Activated T-helper 2 cell treated with anti-CD3 and anti-CD28 coated beads, Interferon-gamma antibody, Interleukin-2, Interleukin-4, amounts not matched to agents 10 μg/mL and 5 μg/mL and 100 μg/mL, durations not matched to agents 14 hours and 24 hours and 36 hours (primary cell): ENCODE measurements at regions not wholly inside any gene's neighbourhood (a gene's known extent, or its start where the extent isn't known, plus 50 kb on each side); places are given as distances from the start of the nearest gene placed in this dataset.
A peak's percentile ranks its signal among the peaks of the same experiment; 100 is the strongest.
"Not testable (repeated sequence)": the region's sequence is repeated elsewhere in the genome, so short reads cannot be mapped to it uniquely, and the experiment has no call there.

ENCODE experiments used
- DNase-seq: peaks from one replicate; pipeline ENCODE4 v3.0.0; 2021; ENCODE audit warnings: low spot score
- H3K27ac Mint-ChIP-seq: one replicate; pipeline ENCODE4 v1.8.0; 2021; ENCODE audit warnings: mixed read lengths
- H3K27me3 Mint-ChIP-seq: one replicate; pipeline ENCODE4 v1.8.0; 2021; ENCODE audit warnings: low read depth, mixed read lengths
- H3K36me3 Mint-ChIP-seq: one replicate; pipeline ENCODE4 v1.8.0; 2021; ENCODE audit warnings: low read depth, mixed read lengths
- H3K4me1 Mint-ChIP-seq: one replicate; pipeline ENCODE4 v1.8.0; 2021; ENCODE audit warnings: low read depth, mixed read lengths
- H3K4me3 Mint-ChIP-seq: one replicate; pipeline ENCODE4 v1.8.0; 2021; ENCODE audit warnings: low read depth, mild to moderate bottlenecking, moderate library complexity, mixed read lengths
- H3K9me3 Mint-ChIP-seq: one replicate; pipeline ENCODE4 v1.8.0; 2021; ENCODE audit warnings: mixed read lengths
- intact Hi-C: fragments of 100-400 bp; cut with micrococcal nuclease; formaldehyde crosslinking; loops from one replicate; pipeline ENCODE4 v1.15.1; 2023

DNA sequence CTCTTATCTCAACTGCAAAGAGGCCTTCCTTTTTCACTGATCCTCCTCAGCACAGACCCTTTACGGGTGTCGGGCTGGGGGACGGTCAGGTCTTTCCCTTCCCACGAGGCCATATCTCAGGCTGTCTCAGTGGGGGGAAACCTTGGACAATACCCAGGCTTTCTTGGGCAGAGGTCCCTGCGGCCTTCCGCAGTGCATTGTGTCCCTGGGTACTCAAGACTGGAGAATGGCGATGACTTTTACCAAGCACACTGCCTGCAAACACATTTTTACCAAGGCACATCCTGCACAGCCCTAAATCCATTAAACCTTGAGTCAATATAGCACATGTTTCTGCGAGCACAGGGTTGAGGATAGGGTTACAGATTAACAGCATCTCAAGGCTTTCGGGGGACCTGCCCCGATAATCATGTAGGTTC lies 117.8 kb downstream of the GOSR1 start:
- DNase-seq, intact Hi-C loops, H3K4me1 Mint-ChIP-seq, H3K36me3 Mint-ChIP-seq, H3K27ac Mint-ChIP-seq, H3K4me3 Mint-ChIP-seq, H3K9me3 Mint-ChIP-seq: not testable (repeated sequence)
- H3K27me3 Mint-ChIP-seq = peaks cover 14% of the 10 kb centered on the region

DNA sequence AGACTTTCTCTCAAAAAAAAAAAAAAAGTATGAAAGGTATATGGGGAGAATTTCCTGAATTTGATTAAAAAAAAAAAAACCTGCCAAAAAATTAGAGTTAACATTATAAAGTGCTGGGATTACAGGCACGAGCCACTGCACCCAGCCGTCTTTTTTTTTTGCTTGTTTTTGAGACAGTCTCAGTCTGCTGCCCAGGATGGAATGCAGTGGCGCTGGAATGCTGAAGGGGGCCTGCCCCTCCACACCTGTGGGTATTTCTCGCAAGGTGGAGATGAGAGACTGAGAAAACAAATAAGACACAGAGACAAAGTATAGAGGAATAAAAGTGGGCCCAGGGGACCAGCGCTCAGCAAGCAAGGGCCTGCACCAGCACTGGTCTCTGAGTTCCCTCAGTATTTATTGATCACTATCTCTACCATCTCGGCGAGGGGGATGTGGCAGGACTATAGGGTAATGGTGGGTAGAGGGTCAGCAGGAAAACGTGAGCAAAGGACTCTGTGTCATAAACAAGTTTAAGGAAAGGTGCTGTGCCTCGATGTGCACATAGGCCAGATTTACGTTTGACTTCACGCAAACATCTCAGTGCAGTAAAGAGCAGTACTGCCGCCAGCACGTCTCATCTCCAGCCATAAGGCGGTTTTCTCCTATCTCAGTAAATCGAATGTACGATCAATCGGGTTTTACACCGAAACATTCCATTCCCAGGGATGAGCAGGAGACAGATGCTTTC lies 117.2 kb downstream of the GOSR1 start:
- Mint-ChIP-seq H3K27ac (no peak overlapping the region), H3K4me1 (peaks cover 3% of the 10 kb centered on the region), H3K27me3 (peaks cover 10% of the 10 kb centered on the region), H3K9me3 (peaks cover 3% of the 10 kb centered on the region), H3K36me3 (no peaks in the 10 kb centered on the region), H3K4me3 (no peak overlapping the region)
- DNase-seq = no peak
- intact Hi-C loops = no loop called here

DNA sequence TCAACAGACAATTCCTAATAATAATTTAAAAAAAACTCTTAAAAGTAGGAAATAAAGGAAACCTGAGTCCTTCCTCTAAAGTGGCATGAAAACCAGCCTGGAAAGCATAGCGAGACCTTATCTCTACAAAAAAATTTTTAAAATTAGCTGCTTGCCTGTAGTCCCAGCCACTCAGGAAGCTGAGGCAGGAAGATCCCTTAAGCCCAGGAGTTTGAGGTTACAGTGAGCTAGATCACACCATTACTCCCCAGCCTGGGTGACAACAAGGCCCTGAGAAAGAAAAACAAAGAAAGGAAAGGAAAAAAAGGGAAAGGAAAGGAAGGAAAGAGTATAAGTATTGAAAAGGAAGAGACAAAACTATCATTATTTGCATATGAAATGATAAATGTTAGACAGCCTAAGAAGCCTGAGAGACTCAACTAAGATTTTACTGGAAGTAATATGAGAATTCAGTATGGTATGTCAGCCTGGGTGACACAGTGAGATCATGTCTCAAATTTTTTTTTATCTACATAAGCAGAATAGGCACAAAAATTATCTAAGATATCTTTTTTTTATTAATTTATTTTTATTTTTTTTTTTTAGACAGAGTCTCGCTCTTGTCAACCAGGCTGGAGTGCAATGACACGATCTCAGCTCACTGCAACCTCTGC lies 113.0 kb downstream of the GOSR1 start:
- no peak for DNase-seq
- Mint-ChIP-seq H3K27me3 (peaks cover 1% of the 10 kb centered on the region), H3K9me3 (no peaks in the 10 kb centered on the region), H3K4me1 (peaks cover 7% of the 10 kb centered on the region), H3K36me3 (no peaks in the 10 kb centered on the region), H3K4me3 (no peak overlapping the region), H3K27ac (no peak overlapping the region)
- intact Hi-C loops = no loop called here

DNA sequence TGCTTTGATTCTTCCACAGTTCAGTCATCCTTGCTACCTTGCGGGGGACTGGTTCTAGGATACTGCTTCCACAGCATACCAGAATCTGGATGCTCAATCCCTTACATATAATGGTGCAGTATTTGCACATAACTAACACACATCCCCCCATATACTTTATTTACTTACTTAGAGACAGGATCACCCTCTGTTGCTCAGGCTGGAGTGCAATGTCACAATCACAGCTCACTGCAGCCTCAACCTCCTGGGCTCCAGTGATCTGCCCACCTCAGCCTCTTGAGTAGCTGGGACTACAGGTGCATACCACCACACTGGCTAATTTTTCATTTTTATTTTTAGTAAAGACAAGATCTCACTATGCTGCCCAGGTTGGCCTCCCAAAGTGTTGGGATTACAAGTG lies 112.2 kb downstream of the GOSR1 start:
- no peak for DNase-seq
- intact Hi-C loops = no loop called here
- Mint-ChIP-seq H3K27ac (no peak overlapping the region), H3K27me3 (peaks cover 1% of the 10 kb centered on the region), H3K36me3 (no peaks in the 10 kb centered on the region), H3K9me3 (no peaks in the 10 kb centered on the region), H3K4me1 (peaks cover 7% of the 10 kb centered on the region), H3K4me3 (no peak overlapping the region)

DNA sequence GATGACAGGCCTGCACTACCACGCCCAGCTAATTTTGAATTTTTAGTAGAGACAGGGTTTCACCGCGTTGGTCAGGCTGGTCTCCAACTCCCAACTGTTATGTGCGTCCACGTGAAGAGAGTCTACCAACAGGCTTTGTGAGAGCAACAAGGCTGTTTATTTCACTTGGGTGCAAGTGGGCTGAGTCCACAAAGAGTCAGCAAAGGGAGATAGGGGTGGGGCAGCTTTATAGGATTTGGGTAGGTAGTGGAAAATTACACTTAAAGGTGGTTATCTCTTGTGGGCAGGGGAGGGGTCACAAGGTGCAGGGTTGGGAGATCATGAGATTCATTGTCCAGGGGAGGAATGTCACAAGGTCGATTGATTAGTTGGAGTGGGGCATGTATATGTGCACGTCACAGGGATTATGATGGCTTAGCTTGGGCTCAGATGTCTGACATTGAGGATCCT lies 111.6 kb downstream of the GOSR1 start:
- H3K36me3 Mint-ChIP-seq = no peaks in the 10 kb centered on the region
- H3K27ac Mint-ChIP-seq = no peak overlapping the region

DNA sequence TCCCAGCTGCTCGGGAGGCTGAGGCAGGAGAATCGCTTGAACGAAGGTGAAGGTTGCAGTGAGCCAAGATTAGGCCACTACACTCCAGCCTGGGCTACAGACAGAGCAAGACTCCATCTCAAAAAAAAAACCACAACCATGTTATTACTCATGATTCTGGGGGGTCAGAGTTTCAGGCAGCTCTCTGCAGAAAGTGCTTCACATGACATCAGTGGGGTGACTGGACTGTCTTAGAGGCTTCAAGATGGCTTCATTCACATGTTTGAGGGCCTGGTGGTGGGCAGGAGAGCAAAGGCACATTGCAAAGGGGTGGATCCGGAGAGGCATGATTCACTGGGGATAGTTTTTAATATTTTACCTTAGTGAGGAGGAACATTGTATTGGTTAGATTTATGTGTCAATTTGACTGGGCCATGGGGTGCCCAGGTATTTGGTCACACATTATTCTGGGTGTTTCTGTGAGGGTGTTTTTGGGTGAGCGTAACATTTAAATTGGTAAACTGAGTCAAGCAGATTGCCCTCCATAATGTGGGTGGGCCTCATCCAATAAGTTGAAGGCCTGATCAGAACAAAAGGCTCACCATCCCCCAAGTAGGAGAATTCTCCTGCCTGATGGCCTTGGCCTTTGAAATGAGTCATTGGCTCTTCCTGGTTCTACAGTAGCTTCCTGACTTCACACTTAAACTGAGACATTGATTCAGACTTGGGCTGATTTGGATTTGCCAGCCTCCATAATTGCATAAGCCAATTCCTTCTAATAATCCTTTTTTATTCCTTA lies 109.8 kb downstream of the GOSR1 start:
- H3K4me1 Mint-ChIP-seq = peaks cover 7% of the 10 kb centered on the region
- peaks cover 3% of the 10 kb centered on the region for H3K27me3 Mint-ChIP-seq
- H3K36me3 Mint-ChIP-seq = no peaks in the 10 kb centered on the region
- no peak overlapping the region for H3K4me3 Mint-ChIP-seq
- no peak for DNase-seq
- peak overlapping the region; percentile 30 for H3K27ac Mint-ChIP-seq
- H3K9me3 Mint-ChIP-seq = no peaks in the 10 kb centered on the region
- intact Hi-C loops = no loop called here

More for the DNA sequence above, 111.6 kb downstream of the GOSR1 start:
- intact Hi-C loops = no loop called here
- DNase-seq = no peak
- peaks cover 7% of the 10 kb centered on the region for H3K4me1 Mint-ChIP-seq
- H3K4me3 Mint-ChIP-seq = no peak overlapping the region
- H3K9me3 Mint-ChIP-seq = no peaks in the 10 kb centered on the region
- peaks cover 1% of the 10 kb centered on the region for H3K27me3 Mint-ChIP-seq

DNA sequence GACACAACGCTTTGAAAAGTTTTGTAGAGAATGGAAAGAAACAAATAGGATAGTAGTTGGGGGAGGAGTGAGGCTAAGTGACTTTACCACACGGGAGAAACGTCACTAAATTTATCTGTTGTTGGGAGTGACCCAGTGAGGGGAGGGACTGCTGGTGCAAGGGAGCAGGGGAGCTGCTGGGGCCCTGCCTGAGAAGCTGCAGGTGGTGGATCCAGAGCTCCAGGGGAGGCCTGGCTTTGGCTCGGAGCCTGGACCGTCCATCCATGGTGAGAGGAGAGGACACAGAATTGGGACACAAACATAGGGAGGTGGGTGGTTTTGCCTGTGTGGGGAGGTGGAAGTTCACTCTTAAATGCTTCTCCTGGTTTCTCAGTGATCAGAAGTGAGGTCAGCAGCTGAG lies 107.6 kb downstream of the GOSR1 start:
- no peak overlapping the region for H3K4me3 Mint-ChIP-seq
- H3K36me3 Mint-ChIP-seq = no peaks in the 10 kb centered on the region
- DNase-seq = no peak
- intact Hi-C loops = no loop called here
- peaks cover 7% of the 10 kb centered on the region for H3K4me1 Mint-ChIP-seq
- no peak overlapping the region for H3K27ac Mint-ChIP-seq
- no peaks in the 10 kb centered on the region for H3K9me3 Mint-ChIP-seq
- H3K27me3 Mint-ChIP-seq = peaks cover 5% of the 10 kb centered on the region

DNA sequence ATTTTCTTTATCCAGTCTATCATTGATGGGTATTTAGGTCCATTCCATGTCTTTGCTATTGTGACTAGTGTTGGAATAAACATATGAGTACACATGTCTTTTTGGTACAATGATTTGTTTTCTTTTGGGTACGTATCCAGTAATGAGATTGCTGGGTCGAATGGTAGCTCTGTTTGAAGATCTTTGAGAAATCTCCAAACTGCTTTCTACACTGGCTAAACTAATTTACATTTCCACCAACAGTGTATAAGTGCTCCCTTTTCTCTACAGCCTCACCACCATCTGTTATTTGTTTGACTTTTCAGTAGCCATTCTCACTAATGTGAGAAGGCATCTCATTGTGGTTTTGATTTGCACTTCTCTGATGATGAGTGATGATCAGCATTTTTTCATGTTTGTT lies 103.7 kb downstream of the GOSR1 start:
- no peak overlapping the region for H3K27ac Mint-ChIP-seq
- H3K4me1 Mint-ChIP-seq = no peaks in the 10 kb centered on the region
- H3K4me3 Mint-ChIP-seq = no peak overlapping the region
- DNase-seq = no peak
- intact Hi-C loops = no loop called here
- peaks cover 5% of the 10 kb centered on the region for H3K27me3 Mint-ChIP-seq
- no peaks in the 10 kb centered on the region for H3K9me3 Mint-ChIP-seq
- no peaks in the 10 kb centered on the region for H3K36me3 Mint-ChIP-seq

DNA sequence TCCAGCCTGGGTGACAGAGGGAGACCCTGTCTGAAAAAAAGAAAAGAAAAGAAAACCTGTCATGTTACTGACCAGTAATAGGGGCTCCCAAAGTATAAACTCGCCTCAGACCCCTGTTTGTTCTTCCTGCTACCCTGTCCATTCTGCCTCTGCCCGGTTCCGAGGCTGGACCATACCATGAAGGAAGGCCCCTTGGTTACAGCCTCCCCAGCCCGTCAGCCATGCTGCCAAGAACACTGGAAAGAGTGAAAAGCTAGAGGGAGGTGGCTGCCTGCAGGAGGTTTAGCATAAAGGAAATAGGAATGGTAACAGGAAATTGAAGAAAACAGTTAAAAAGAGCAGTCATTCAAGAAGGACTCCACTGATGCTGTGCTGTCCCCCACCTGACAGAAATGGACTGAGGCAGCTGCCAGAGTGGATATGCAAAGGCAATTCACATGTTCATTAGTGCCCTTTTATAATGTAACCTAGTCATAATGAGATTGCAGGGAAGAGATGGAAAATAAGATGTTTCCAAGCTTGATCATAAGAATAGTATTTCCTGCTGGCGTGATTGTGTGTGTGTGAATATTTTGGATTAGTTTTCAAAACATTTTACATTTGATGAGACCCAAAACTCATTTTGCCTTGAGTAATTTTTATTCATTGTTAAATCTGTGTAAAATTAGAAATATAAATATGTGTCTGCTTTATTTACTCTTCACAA lies 102.6 kb downstream of the GOSR1 start:
- Mint-ChIP-seq H3K27me3 (peaks cover 5% of the 10 kb centered on the region), H3K4me3 (no peak overlapping the region), H3K27ac (no peak overlapping the region), H3K36me3 (no peaks in the 10 kb centered on the region), H3K4me1 (no peaks in the 10 kb centered on the region), H3K9me3 (no peaks in the 10 kb centered on the region)
- DNase-seq = no peak
- intact Hi-C loops = no loop called here

DNA sequence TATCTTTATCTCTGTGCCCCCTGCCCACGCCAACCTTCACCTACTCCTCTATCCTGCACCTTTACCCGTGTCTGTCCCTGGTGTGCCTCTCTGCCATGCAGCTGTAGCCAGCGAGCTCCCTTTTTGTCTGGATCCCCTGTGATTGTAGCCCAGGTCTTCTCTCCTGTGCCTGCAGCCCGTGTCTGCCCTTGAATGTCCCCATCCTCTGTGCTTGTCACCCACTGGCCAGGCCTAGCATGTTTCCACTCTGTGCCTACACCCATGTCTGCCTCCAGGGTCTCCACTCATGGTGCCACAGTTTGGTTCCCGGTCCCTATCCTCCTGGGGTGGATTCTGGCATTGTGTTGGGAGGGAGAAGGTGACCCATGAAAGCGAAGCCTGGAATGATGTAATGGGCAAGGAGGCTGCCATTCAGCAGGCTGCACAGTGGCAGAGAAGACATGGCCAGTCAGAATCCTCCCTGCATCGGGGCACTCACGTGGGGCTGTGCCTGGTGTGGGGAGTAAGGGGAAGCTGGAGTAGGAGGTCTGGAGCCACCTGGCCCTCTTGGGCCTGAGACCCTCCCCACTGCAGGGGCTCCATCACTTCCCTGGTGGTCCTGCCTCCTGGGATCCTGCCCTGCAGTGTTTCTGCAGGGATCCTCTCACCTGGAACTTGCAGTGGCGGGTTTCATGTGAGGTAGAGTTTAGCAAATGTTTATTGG lies 101.0 kb downstream of the GOSR1 start:
- H3K4me3 Mint-ChIP-seq, intact Hi-C loops, H3K27me3 Mint-ChIP-seq, H3K4me1 Mint-ChIP-seq, H3K9me3 Mint-ChIP-seq, DNase-seq, H3K27ac Mint-ChIP-seq, H3K36me3 Mint-ChIP-seq: not testable (repeated sequence)
